ENCODE measurements at regions not wholly inside any gene's neighbourhood (a gene's known extent, or its start where the extent isn't known, plus 50 kb on each side); places are given as distances from the start of the nearest gene placed in this dataset.

GRCh38 chr10:130261766-130262165, 125.6 kb downstream of the GLRX3 start:
- TF ChIP-seq CTCF (IDR thresholded peaks at IDR 0.05), result no peak
- no peak for TF ChIP-seq POLR2A (IDR thresholded peaks at IDR 0.05)
